Endothelial cell of umbilical vein (primary cell): ENCODE measurements at regions not wholly inside any gene's neighbourhood (a gene's known extent, or its start where the extent isn't known, plus 50 kb on each side); places are given as distances from the start of the nearest gene placed in this dataset.

Experiments used
- BruUV-seq: library from RNA; stranded (reverse); fragments of 400-500 nt; replicated peaks from 2 replicates; lab custom pipeline; 2021; lab: Mats Ljungman, UMichigan
- CTCF ChIA-PET: fragments of 300-600, 350-600 bp; sonication (Branson Sonifier 250); formaldehyde crosslinking; loops from one replicate; lab custom pipeline; 2021; ENCODE audit warnings: antibody characterized with exemption, inconsistent platforms; lab: Charles Lee
- POLR2A ChIA-PET: fragments of 300-600, 350-600 bp; sonication (Branson Sonifier 250); formaldehyde crosslinking; loops from one replicate; lab custom pipeline; 2021; ENCODE audit warnings: antibody characterized with exemption, inconsistent platforms; lab: Charles Lee
- DNase-seq: peaks from one replicate; pipeline ENCODE4 v3.0.0-alpha.2; 2011; ENCODE audit warnings: low read depth, low spot score
- FAIRE-seq: peaks from 2 replicates; lab custom pipeline; 2011; peaks lifted over from hg19 to GRCh38; lab: Jason Lieb, UNC
- H2AFZ ChIP-seq: 2 replicates; pipeline ENCODE4 v1.6.0; 2012; ENCODE audit warnings: low read depth, low read length, control low read depth, inconsistent platforms
- H3K27ac ChIP-seq: 2 replicates; pipeline ENCODE4 v1.5.1; 2011; ENCODE audit warnings: low read depth, mild to moderate bottlenecking, control low read depth, low read length, moderate library complexity; ENCODE audit not compliant: insufficient read depth
- H3K27me3 ChIP-seq, 2 experiments: 2 replicates each; pipeline versions ENCODE4 v1.6.0 to v1.6.1; 2011; ENCODE audit warnings: low read length in 2 of 2, mixed read lengths in 1 of 2; ENCODE audit not compliant: control insufficient read depth in 2 of 2, insufficient read depth in 2 of 2
- H3K36me3 ChIP-seq, 2 experiments: 2 replicates in 1 of 2; 3 replicates in 1 of 2; pipeline ENCODE4 v1.5.1; 2011; ENCODE audit warnings: low read length in 2 of 2, mild to moderate bottlenecking in 1 of 2, moderate library complexity in 1 of 2; ENCODE audit not compliant: control insufficient read depth in 2 of 2, insufficient read depth in 2 of 2; ENCODE audit errors: extremely low read depth in 1 of 2
- H3K4me1 ChIP-seq: 3 replicates; pipeline ENCODE4 v1.5.1; 2011; ENCODE audit warnings: mild to moderate bottlenecking, low read length; ENCODE audit not compliant: control insufficient read depth, insufficient read depth; ENCODE audit errors: extremely low read depth
- H3K4me2 ChIP-seq: 2 replicates; pipeline ENCODE4 v1.6.1; 2011; ENCODE audit warnings: low read length, control low read depth, mixed read lengths; ENCODE audit not compliant: insufficient read depth
- H3K4me3 ChIP-seq, 3 experiments: fragments of 200-600 bp in 1 of 3; sonication (generic), shearing (Covaris generic) in 1 of 3; replicated peaks in 1 of 3; 2 replicates each; pipeline ENCODE4 v1.5.1; 2011 to 2016; ENCODE audit warnings: control low read depth in 3 of 3, low read length in 3 of 3, mild to moderate bottlenecking in 2 of 3, inconsistent platforms in 1 of 3, low read depth in 1 of 3, moderate library complexity in 1 of 3; ENCODE audit not compliant: insufficient read depth in 1 of 3
- H3K79me2 ChIP-seq: 2 replicates; pipeline ENCODE4 v1.6.0; 2012; ENCODE audit warnings: low read length, inconsistent platforms; ENCODE audit not compliant: control insufficient read depth, insufficient read depth
- H3K9ac ChIP-seq: replicated peaks from 2 replicates; pipeline ENCODE3; 2011; ENCODE audit warnings: low read length, control low read depth; ENCODE audit not compliant: insufficient read depth; ENCODE audit errors: extremely low read depth
- H3K9me1 ChIP-seq: replicated peaks from 3 replicates; pipeline ENCODE4 v1.6.0; 2011; ENCODE audit warnings: mild to moderate bottlenecking, low read length; ENCODE audit not compliant: control insufficient read depth, insufficient read depth; ENCODE audit errors: extremely low read depth
- H3K9me3 ChIP-seq: replicated peaks from 2 replicates; pipeline ENCODE4 v1.5.1; 2012; ENCODE audit warnings: low read length, inconsistent platforms; ENCODE audit not compliant: control insufficient read depth, insufficient read depth
- H4K20me1 ChIP-seq: replicated peaks from 2 replicates; pipeline ENCODE3; 2011; ENCODE audit warnings: mild to moderate bottlenecking, low read length; ENCODE audit not compliant: control insufficient read depth, insufficient read depth; ENCODE audit errors: extremely low read depth
- EZH2 ChIP-seq: IDR thresholded peaks from 2 replicates; pipeline ENCODE4 v1.6.1; 2012; ENCODE audit warnings: borderline replicate concordance, low read depth, mild to moderate bottlenecking, moderate library complexity, low read length, inconsistent platforms; ENCODE audit not compliant: severe bottlenecking
- FOS ChIP-seq: IDR thresholded peaks from 2 replicates; pipeline ENCODE4 v1.6.1; 2011; ENCODE audit warnings: mild to moderate bottlenecking, low read length, moderate library complexity, borderline replicate concordance; ENCODE audit not compliant: insufficient read depth
- GATA2 ChIP-seq: IDR thresholded peaks from 2 replicates; pipeline ENCODE4 v1.7.0; 2011; ENCODE audit warnings: low read depth, mild to moderate bottlenecking, moderate library complexity, mixed read lengths, low read length; ENCODE audit not compliant: insufficient read length, insufficient read depth
- JUN ChIP-seq: IDR thresholded peaks from 2 replicates; pipeline ENCODE4 v1.6.1; 2011; ENCODE audit warnings: borderline replicate concordance, low read depth; ENCODE audit not compliant: insufficient read length, insufficient read depth
- MYC ChIP-seq: IDR thresholded peaks from one replicate; pipeline ENCODE4 v1.6.1; 2011; ENCODE audit warnings: mild to moderate bottlenecking, low read depth, low read length
- POLR2A ChIP-seq: IDR thresholded peaks from 2 replicates; pipeline ENCODE4 v1.6.1; 2012; ENCODE audit warnings: low read depth, mild to moderate bottlenecking, control low read depth, low read length
- POLR2AphosphoS5 ChIP-seq: IDR thresholded peaks from 2 replicates; pipeline ENCODE4 v1.6.1; 2012; ENCODE audit warnings: low read depth, mild to moderate bottlenecking, control low read depth, low read length, moderate library complexity; ENCODE audit not compliant: insufficient read depth
- dilution Hi-C: fragments of 300-500 bp; cut with MboI; formaldehyde crosslinking; loops from one replicate; pipeline ENCODE4 v1.15.0; 2019; ENCODE audit warnings: low sequenced_read_pairs; ENCODE audit not compliant: extremely low pct_ligation_motif_present
- intact Hi-C: fragments of 100-400 bp; cut with micrococcal nuclease; formaldehyde crosslinking; loops from one replicate; pipeline ENCODE4 v1.10.0; 2022
- TF ChIP-seq, protein P1 (sequence below): IDR thresholded peaks from 2 replicates; pipeline ENCODE4 v1.6.1; 2011; ENCODE audit not compliant: insufficient read depth, insufficient read length
- TF ChIP-seq, protein P2 (sequence below), 2 donors: IDR thresholded peaks; 1 replicate in 1 of 2; 2 replicates in 1 of 2; pipeline ENCODE4 v1.5.1; 2011; ENCODE audit warnings: low read length in 2 of 2, mild to moderate bottlenecking in 2 of 2, moderate library complexity in 2 of 2, control low read depth in 1 of 2, inconsistent platforms in 1 of 2, low read depth in 1 of 2; ENCODE audit not compliant: insufficient read depth in 1 of 2; ENCODE audit errors: extremely low read depth in 1 of 2

DNA sequence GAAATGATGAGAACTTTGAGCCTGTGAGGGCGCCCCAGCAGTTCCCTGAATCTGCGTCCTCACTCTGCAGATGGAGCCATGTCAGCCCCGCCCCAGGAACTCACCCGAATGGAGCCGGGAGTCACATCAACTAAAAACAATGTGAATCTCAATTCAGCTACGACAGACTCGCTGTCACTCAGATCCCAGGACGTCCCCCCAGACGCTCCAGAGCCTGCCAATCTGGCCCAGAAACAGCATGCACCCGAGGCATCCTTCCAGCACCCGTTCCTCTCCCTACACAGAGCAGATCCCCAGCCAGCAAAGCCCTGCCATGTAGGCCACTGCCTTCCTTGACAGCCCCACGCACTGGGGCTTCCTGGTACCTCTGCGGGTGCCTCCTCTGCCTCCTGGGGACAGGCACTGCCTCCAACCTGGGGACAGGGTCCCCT lies 248.0 kb downstream of the TTLL2 start:
- no peaks in the 10 kb centered on the region for H3K9me3 ChIP-seq
- DNase-seq = no peak
- no peaks in the 10 kb centered on the region for H3K4me1 ChIP-seq
- no peak overlapping the region for H2AFZ ChIP-seq
- no peak overlapping the region for H3K27ac ChIP-seq
- TF ChIP-seq, protein P1, sequence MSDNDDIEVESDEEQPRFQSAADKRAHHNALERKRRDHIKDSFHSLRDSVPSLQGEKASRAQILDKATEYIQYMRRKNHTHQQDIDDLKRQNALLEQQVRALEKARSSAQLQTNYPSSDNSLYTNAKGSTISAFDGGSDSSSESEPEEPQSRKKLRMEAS = no peak
- TF ChIP-seq POLR2AphosphoS5 = no peak
- no peak for TF ChIP-seq FOS
- no peak for TF ChIP-seq POLR2A
- TF ChIP-seq, protein P2, sequence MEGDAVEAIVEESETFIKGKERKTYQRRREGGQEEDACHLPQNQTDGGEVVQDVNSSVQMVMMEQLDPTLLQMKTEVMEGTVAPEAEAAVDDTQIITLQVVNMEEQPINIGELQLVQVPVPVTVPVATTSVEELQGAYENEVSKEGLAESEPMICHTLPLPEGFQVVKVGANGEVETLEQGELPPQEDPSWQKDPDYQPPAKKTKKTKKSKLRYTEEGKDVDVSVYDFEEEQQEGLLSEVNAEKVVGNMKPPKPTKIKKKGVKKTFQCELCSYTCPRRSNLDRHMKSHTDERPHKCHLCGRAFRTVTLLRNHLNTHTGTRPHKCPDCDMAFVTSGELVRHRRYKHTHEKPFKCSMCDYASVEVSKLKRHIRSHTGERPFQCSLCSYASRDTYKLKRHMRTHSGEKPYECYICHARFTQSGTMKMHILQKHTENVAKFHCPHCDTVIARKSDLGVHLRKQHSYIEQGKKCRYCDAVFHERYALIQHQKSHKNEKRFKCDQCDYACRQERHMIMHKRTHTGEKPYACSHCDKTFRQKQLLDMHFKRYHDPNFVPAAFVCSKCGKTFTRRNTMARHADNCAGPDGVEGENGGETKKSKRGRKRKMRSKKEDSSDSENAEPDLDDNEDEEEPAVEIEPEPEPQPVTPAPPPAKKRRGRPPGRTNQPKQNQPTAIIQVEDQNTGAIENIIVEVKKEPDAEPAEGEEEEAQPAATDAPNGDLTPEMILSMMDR (IDR thresholded peaks at IDR 0.05; ENCODE audit: extremely low read depth in 1 of 2, insufficient read depth in 1 of 2, low read depth in 1 of 2, low read length in 2 of 2) = no peak
- no peak for TF ChIP-seq MYC
- no peak for TF ChIP-seq EZH2
- no peak for TF ChIP-seq JUN
- TF ChIP-seq GATA2 = no peak
- H3K36me3 ChIP-seq = no peaks in the 10 kb centered on the region
- no peaks in the 10 kb centered on the region for H3K9me1 ChIP-seq
- dilution Hi-C loops = no loop called here
- intact Hi-C loops = no loop called here
- H3K27me3 ChIP-seq = no peaks in the 10 kb centered on the region
- CTCF ChIA-PET = no interaction called here
- no TSS peak for BruUV-seq
- H3K4me2 ChIP-seq = no peak overlapping the region
- H4K20me1 ChIP-seq = no peaks in the 10 kb centered on the region
- H3K79me2 ChIP-seq = no peaks in the 10 kb centered on the region
- no peak overlapping the region for H3K9ac ChIP-seq
- H3K4me3 ChIP-seq = no peak overlapping the region
- POLR2A ChIA-PET = no interaction called here
- FAIRE-seq = no peak
